Epithelial cell of proximal tubule (primary cell): ENCODE measurements at regions not wholly inside any gene's neighbourhood (a gene's known extent, or its start where the extent isn't known, plus 50 kb on each side); places are given as distances from the start of the nearest gene placed in this dataset.
A peak's percentile ranks its signal among the peaks of the same experiment; 100 is the strongest.

Experiments
- DNase-seq: peaks from one replicate; pipeline ENCODE4 v3.0.0-alpha.2; 2011; ENCODE audit warnings: low read depth
- H3K4me3 ChIP-seq: 2 replicates; pipeline ENCODE4 v1.5.1; 2011; ENCODE audit warnings: low read depth, mild to moderate bottlenecking, low read length
- TF ChIP-seq, protein P1 (sequence below): conservative IDR thresholded peaks from 2 replicates; pipeline ENCODE4 v1.5.1; 2012; ENCODE audit warnings: low read depth, mild to moderate bottlenecking, low read length

DNA sequence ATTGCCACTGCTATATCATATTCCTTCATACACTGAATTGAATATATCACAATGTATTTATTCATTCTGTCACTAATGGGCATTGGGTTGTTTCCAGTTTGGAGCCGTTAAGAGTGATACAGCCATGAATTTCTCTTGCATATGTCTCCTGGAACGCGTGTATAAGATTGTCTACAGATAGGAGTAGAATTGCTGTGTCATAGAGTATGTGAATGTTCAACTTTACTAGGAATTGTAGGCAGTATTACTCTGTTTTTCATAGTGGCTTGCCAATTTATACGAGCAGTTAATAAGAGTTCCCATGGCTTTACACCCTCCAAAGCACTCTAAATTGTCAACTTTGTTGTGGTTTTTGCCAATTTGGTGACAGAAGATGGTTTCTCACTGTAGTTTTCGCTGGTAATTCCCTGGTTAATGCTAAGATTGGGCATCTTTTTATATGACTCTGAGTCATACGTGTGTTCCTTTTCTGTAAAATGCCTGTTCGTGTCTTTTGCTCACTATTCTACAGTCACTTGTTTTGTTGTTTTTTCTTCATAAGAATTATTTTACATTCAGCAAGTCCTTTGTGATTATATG lies 136.1 kb upstream of the LIPC start:
- no peak for DNase-seq
- TF ChIP-seq, protein P1, sequence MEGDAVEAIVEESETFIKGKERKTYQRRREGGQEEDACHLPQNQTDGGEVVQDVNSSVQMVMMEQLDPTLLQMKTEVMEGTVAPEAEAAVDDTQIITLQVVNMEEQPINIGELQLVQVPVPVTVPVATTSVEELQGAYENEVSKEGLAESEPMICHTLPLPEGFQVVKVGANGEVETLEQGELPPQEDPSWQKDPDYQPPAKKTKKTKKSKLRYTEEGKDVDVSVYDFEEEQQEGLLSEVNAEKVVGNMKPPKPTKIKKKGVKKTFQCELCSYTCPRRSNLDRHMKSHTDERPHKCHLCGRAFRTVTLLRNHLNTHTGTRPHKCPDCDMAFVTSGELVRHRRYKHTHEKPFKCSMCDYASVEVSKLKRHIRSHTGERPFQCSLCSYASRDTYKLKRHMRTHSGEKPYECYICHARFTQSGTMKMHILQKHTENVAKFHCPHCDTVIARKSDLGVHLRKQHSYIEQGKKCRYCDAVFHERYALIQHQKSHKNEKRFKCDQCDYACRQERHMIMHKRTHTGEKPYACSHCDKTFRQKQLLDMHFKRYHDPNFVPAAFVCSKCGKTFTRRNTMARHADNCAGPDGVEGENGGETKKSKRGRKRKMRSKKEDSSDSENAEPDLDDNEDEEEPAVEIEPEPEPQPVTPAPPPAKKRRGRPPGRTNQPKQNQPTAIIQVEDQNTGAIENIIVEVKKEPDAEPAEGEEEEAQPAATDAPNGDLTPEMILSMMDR = no peak
- H3K4me3 ChIP-seq = no peak overlapping the region

DNA sequence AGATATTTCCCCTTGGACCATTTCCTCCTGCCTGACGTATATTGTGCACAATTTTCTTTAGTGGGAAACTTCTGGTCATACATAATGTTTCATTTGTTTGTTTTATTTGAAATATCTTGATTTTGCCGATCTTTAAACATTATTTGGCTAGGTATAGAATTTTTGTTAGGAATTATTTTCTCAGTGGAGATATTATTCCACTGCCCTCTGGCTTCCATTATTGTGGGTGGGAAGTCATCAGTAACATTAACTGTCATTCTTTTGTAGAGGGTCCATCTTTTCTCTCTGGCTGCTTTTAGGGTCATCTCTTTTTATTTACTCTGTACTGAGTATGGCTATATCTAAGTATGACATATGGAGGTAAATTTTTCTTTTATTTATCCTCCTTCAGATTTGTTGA lies 135.5 kb upstream of the LIPC start:
- DNase-seq = no peak
- TF ChIP-seq, protein P1 = no peak

DNA sequence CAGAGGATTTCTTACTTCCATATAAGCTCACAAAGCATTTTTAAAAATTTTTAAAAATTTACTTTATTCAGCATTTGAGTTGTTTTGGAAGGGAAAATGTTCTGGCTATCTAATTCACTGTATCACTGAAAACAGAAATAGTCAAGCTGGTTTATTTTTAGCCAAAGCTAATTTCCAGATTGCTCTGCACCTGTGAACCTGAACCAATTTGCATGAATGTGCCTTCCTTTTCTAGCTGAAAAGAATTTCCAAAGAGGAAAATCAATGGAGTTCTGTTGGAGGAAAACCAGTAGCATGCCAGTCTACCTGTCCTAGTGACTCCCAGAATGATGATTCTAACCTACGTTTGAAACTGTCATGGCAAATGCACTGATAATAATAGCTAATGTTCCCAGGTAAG lies 134.2 kb upstream of the LIPC start:
- H3K4me3 ChIP-seq = no peak overlapping the region
- no peak for DNase-seq
- TF ChIP-seq, protein P1 = no peak

More for the DNA sequence above, 135.5 kb upstream of the LIPC start:
- H3K4me3 ChIP-seq = no peak overlapping the region

DNA sequence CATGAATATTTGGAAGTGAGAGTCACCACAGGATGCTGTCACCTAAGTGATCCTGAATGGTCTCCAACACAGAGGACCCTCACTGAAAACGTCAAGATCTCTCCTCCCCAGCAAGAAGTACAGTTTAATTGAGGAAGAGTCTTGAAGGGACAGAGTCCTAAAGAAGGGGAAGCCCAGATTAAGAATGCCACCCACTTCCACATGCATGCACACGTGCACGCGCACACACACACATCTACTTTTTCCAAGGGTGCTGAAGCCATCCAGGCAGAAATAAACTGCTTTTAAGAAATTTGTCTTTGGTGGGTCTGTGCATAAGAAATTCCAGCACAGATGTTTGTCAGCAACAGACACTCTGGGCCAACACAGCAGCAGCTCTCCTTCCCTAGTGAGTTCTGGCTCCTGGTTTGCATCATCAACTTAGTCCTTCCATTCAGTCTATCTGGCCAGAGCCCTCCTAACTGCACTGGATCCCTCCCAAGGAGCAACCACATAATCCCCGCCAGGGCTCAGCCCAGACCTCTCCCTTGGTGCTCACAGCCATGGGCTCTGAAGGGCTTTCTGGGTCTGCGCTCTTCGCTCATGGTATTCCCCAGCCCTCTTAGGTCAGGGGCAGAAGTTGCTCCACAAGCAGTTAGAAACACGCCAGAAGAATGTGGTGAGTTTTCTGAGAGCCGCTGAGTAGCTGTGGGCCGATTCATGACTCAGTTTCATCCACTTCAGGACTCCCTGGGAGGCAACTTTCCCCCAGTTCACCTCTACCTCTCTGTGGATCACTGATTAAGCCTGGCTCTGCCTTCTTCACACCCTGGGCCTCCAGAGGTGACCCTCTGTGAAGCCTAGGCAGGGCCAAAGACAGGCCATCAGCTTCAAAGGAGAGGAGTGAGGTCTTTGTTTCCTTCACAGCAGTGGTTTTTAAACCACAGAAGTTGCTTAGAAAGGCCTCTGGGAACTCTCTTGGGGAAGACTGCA lies 132.6 kb upstream of the LIPC start:
- peak; percentile 71 for DNase-seq
- no peak overlapping the region for H3K4me3 ChIP-seq
- TF ChIP-seq, protein P1 = no peak

DNA sequence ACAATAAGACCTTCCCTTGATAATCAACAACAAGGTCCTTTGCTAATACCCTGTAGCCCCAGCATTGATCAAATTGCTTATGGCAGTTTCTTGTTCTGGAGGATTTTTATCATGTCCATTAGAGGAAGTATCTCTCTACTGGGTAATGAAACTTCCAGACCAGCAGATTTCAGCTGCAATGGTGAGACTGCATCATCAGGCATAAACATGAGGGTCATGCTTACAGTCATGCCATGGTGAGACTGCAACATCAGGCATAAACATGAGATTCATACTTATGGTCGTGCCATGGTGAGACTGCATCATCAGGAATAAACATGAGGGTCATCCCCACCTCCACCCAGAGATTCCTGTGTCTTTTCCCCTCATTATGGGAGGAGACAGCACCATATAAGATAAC lies 129.0 kb upstream of the LIPC start:
- TF ChIP-seq, protein P1 = no peak
- no peak overlapping the region for H3K4me3 ChIP-seq
- no peak for DNase-seq

DNA sequence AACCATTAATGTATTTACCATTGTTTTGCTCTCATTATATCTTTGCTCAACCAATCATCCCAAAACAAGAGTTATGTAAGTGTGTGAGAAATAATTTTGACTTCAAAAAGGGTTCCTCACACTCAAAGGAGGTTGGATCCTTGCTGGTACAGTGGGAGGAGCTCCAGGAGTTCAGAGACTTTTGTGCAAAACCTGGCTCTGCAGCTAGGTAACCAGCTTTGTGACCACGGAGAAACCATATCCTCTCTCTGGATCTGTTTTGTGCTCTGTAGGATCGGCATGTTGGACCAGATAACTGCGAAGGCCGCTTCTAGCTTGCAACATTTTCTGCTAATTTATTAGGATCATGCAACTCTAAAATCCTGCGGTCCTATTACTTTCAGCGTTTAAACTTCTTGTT lies 128.6 kb upstream of the LIPC start:
- TF ChIP-seq, protein P1 = no peak
- no peak overlapping the region for H3K4me3 ChIP-seq
- no peak for DNase-seq
